GM20000 (cell line): ENCODE measurements at regions not wholly inside any gene's neighbourhood (a gene's known extent, or its start where the extent isn't known, plus 50 kb on each side); places are given as distances from the start of the nearest gene placed in this dataset.

ENCODE experiments used
- DNase-seq: peaks from one replicate; pipeline ENCODE4 v3.0.0; 2012; ENCODE audit warnings: low spot score
- TF ChIP-seq, protein P1 (sequence below): IDR thresholded peaks from 2 replicates; pipeline ENCODE4 v1.5.1; 2012; ENCODE audit warnings: mild to moderate bottlenecking, control low read depth; ENCODE audit errors: extremely low read depth, missing control alignments

DNA sequence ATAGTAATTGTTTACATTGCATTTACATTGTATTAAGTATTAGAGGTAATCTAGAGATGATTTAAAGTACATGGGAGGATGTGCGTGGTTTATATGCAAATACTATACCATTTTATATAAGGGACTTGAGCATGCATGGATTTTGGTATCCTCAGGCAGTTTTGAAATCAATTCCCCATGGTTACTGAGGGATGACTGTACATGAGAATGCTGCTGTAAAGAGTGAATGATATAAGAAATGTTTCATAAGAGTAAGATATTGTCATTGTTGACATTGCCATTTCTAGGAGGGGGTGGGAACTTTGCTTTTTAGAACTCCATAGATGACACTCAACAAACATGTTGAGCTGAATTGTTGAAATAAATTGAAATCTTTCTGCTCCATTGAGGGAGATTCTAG is 185.0 kb downstream of the SEMA6A start:
- no peak for DNase-seq
- TF ChIP-seq, protein P1, sequence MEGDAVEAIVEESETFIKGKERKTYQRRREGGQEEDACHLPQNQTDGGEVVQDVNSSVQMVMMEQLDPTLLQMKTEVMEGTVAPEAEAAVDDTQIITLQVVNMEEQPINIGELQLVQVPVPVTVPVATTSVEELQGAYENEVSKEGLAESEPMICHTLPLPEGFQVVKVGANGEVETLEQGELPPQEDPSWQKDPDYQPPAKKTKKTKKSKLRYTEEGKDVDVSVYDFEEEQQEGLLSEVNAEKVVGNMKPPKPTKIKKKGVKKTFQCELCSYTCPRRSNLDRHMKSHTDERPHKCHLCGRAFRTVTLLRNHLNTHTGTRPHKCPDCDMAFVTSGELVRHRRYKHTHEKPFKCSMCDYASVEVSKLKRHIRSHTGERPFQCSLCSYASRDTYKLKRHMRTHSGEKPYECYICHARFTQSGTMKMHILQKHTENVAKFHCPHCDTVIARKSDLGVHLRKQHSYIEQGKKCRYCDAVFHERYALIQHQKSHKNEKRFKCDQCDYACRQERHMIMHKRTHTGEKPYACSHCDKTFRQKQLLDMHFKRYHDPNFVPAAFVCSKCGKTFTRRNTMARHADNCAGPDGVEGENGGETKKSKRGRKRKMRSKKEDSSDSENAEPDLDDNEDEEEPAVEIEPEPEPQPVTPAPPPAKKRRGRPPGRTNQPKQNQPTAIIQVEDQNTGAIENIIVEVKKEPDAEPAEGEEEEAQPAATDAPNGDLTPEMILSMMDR = no peak

DNA sequence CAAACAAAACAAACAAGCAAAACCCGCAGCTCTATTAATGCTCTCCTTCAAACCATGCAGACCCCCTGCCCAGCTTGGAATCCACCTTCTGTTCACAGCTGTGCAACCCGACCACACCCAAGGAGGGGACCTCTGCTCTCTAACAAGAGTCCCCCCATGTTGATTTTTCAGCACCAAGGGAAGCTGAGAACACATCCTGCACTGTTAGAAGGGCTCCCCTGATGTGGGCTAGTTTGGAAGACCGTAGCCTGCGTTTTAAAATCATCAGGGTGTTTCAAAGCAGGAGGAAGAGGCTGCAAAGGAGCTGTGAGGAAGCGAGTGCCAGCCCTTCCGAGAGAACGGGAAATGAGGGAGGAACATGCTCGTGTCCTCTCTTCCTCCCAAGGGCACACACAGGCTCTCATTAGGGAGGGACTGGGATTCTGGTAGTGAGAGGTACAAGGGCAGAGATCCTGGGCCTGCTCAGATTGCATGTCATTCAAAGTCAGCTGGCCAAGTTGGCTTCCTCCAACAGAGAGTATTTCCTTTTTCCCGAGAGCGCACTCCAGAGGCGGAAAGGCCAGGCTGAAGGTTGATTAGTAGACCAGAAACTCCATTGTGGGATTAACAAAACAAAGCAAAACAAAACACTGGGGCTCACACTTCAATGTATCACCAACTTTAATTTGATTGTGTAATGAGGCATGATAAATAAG is 185.9 kb downstream of the SEMA6A start:
- no peak for DNase-seq
- TF ChIP-seq, protein P1 = no peak

DNA sequence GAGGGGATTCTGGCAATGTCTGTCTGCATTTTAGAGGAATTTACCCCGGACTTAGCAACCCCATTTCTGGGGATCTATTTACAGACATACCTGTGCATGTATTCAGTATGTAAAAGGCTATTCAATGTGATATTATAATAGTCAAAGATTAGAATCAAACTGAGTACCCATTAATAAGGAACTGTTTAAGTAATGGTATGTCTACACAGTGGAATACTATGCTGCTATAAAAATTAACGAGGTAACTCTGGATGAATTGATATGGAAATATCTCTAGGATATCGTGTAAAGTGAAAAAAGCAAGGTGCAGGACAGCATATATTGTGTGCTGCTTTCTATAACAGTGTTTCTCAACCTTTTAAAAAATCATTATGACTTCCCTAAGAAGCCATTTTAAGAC is 186.9 kb downstream of the SEMA6A start:
- DNase-seq = no peak
- TF ChIP-seq, protein P1 = no peak

DNA sequence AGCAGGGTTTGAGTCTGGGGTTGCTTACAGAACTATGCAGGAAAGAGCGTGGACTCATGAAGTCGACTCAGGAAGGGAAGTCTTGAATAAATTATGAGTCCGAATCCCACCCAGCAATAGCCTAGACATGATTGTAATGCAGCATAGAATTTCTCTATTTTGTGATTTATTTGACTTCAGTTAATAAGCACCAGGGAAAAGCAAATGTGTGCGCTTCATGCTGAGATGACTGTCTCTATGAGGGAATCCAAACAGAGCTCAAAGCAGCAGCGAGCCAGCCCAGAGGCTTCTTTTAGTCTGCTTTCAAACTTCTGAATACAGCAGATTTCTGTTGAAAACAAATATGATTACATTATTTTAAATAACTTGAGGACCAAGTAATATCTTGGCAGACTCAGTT is 188.0 kb downstream of the SEMA6A start:
- no peak for DNase-seq
- TF ChIP-seq, protein P1 = no peak

DNA sequence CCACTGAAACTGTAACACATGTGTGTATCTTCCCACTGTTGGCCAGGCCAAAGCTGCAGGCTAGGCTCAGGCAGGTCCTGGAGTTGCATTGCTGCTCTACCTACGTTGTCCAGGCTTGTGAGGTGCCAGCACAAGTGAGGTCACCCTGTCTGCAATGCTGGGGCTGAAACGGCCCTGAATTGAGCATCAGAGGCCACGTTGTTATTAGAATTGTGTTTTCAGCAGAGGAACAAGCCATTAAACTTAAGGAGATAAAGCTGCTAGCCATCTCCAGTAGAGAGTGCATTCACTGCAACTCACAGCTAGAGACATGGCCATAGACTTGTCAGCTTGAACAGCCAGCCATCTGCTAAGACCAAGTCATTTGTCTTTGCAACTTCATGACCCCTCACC is 191.8 kb downstream of the SEMA6A start:
- TF ChIP-seq, protein P1 = no peak
- DNase-seq = no peak

DNA sequence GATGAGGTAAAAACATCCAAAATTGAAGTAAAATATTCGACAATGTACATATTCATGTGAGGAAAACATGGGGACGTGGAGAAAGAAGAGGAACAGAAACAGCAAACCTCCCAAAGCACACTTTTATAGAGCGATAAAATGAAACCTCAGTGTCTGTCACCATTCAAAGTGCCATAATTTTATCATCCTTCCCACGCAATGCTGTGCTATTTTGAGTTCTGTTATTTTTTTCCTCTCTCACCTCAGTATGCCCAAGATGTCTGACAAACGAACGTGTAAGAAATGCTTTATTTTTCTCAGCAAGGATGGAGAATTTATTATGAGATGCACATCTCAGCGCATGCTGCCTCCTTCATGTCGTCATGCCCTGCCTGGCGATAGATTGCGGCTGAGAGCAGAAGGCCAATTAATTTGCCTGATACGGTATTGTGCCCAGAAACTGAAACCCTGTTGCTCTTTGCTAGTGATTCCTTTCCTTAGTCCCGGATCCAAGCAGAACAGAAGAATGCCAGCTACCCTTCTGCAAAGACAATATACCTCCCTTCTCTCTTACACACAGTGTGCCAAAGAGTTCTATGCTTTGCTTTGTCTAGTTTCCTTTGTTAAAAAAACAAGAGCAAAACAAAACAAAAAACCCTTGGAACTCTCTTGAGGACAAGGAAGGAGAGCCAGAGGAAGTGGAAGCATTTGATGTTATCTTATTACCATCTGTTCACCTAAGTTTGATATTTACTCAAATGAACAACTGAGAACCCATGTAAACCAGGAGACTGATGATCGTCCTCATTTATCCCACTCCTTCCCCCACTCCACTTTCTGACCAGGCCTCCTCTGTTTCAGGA is 192.4 kb downstream of the SEMA6A start:
- DNase-seq = no peak

DNA sequence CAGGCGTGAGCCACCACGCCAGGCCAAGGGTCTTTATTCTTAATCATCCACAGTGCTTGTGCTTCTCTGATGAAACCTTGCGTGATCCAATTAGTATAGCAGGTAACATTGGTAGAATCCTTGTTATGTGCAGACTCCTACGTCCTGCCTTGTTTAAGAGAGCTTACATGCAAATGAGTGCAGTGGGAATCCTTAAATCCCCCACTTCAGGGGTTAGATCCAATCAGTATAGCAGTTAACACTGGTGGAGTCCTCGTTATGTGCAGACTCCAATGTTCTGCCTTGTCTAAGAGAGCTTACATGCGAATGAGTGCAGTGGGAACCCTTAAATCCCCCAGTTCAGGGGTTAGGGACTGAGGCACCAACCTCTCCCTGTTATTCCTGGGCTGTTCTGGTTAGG is 193.4 kb downstream of the SEMA6A start:
- TF ChIP-seq, protein P1 = no peak

More for the DNA sequence above, 192.4 kb downstream of the SEMA6A start:
- TF ChIP-seq, protein P1 = no peak

More for the DNA sequence above, 193.4 kb downstream of the SEMA6A start:
- DNase-seq = no peak
